RWPE1 (cell line): ENCODE measurements at regions not wholly inside any gene's neighbourhood (a gene's known extent, or its start where the extent isn't known, plus 50 kb on each side); places are given as distances from the start of the nearest gene placed in this dataset.

Experiments used
- CTCF ChIA-PET: fragments of 350-600 bp; sonication (Branson Sonifier 250); formaldehyde crosslinking; extraction: SDS; loops from one replicate; lab custom pipeline; 2021; lab: Yijun Ruan, JAX
- POLR2A ChIA-PET: fragments of 400-600 bp; formaldehyde crosslinking; extraction: SDS; loops from one replicate; lab custom pipeline; 2020; ENCODE audit warnings: antibody characterized with exemption; ENCODE audit not compliant: low non-redundant PET; lab: Yijun Ruan, JAX
- DNase-seq: peaks from one replicate; pipeline ENCODE4 v3.0.0; 2012; ENCODE audit warnings: low spot score
- H3K27ac ChIP-seq: fragments of 450-650 bp; 2 replicates; pipeline ENCODE4 v1.5.1; 2017
- CTCF ChIP-seq: fragments of 450-650 bp; conservative IDR thresholded peaks from 2 replicates; pipeline ENCODE4 v1.5.1; 2017; ENCODE audit warnings: low read depth, mild to moderate bottlenecking

- ChIA-PET CTCF (interaction anchor here (0.5 kb wide), 1 partner anchor 202 kb away, joined by 3 read pairs; no protein-coding TSS in a partner anchor), POLR2A (no interaction called here)
- no peak overlapping the region for H3K27ac ChIP-seq
- TF ChIP-seq CTCF = no peak
- DNase-seq = no peak
Measured at GRCh38 chr3:59609657-59610348, 560.0 kb upstream of the CFAP20DC start.

- ChIA-PET CTCF (interaction anchor here (0.6 kb wide), 1 partner anchor 1283 kb away, joined by 3 read pairs; no protein-coding TSS in a partner anchor), POLR2A (no interaction called here)
- no peak for TF ChIP-seq CTCF
- no peak for DNase-seq
- no peak overlapping the region for H3K27ac ChIP-seq
Measured at GRCh38 chr3:59608356-59608755, 558.5 kb upstream of the CFAP20DC start.

- ChIA-PET POLR2A (no interaction called here), CTCF (interaction anchor here (0.6 kb wide), 1 partner anchor 1283 kb away, joined by 3 read pairs; no protein-coding TSS in a partner anchor)
- no peak for DNase-seq
- H3K27ac ChIP-seq = no peak overlapping the region
- no peak for TF ChIP-seq CTCF
Measured at GRCh38 chr3:59607656-59608055, 557.8 kb upstream of the CFAP20DC start.

- DNase-seq = no peak
- no peak overlapping the region for H3K27ac ChIP-seq
- ChIA-PET POLR2A (no interaction called here), CTCF (interaction anchor here (0.5 to 1.0 kb wide), 2 partner anchors 211 to 251 kb away, joined by 3 to 5 read pairs; no protein-coding TSS in a partner anchor)
- no peak for TF ChIP-seq CTCF
Measured at GRCh38 chr3:59606638-59607266, 556.9 kb upstream of the CFAP20DC start.

- ChIA-PET POLR2A (no interaction called here), CTCF (interaction anchor here (0.5 to 1.0 kb wide), 2 partner anchors 212 to 252 kb away, joined by 3 to 5 read pairs; no protein-coding TSS in a partner anchor)
- DNase-seq = no peak
- no peak overlapping the region for H3K27ac ChIP-seq
- no peak for TF ChIP-seq CTCF
Measured at GRCh38 chr3:59605944-59606534, 556.2 kb upstream of the CFAP20DC start.

GRCh38 chr3:59605318-59605717 is 555.5 kb upstream of the CFAP20DC start:
- ChIA-PET POLR2A (no interaction called here), CTCF (no interaction called here)
- no peak overlapping the region for H3K27ac ChIP-seq
- no peak for TF ChIP-seq CTCF
- no peak for DNase-seq
